ENCODE measurements at regions not wholly inside any gene's neighbourhood (a gene's known extent, or its start where the extent isn't known, plus 50 kb on each side); places are given as distances from the start of the nearest gene placed in this dataset.
"Not testable (repeated sequence)": the region's sequence is repeated elsewhere in the genome, so short reads cannot be mapped to it uniquely, and the experiment has no call there.

DNA sequence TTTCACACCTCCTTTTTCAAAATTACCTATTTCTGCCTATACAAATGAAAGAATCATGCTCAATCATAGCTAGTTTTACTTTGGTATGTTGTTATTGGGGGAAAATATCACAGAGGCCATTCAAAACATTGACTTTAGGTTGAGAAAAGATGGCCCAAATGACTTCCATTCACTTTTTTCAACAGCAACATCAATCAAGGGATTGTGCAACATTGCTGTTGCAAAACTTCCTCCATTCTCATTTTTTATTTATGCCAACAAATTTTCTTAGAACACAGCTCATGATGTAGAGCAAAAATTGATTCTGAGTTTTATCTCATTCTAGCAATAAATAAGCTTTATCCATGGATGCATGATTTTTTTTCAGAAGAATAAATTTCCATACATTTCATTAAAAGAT is 93.6 kb upstream of the RORB start:
- TF ChIP-seq, protein P1, sequence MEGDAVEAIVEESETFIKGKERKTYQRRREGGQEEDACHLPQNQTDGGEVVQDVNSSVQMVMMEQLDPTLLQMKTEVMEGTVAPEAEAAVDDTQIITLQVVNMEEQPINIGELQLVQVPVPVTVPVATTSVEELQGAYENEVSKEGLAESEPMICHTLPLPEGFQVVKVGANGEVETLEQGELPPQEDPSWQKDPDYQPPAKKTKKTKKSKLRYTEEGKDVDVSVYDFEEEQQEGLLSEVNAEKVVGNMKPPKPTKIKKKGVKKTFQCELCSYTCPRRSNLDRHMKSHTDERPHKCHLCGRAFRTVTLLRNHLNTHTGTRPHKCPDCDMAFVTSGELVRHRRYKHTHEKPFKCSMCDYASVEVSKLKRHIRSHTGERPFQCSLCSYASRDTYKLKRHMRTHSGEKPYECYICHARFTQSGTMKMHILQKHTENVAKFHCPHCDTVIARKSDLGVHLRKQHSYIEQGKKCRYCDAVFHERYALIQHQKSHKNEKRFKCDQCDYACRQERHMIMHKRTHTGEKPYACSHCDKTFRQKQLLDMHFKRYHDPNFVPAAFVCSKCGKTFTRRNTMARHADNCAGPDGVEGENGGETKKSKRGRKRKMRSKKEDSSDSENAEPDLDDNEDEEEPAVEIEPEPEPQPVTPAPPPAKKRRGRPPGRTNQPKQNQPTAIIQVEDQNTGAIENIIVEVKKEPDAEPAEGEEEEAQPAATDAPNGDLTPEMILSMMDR (conservative IDR thresholded peaks at IDR 0.05) = no peak
- TF ChIP-seq ZFX (IDR thresholded peaks at IDR 0.05) = no peak
- no peak overlapping the region for H3K27ac ChIP-seq

DNA sequence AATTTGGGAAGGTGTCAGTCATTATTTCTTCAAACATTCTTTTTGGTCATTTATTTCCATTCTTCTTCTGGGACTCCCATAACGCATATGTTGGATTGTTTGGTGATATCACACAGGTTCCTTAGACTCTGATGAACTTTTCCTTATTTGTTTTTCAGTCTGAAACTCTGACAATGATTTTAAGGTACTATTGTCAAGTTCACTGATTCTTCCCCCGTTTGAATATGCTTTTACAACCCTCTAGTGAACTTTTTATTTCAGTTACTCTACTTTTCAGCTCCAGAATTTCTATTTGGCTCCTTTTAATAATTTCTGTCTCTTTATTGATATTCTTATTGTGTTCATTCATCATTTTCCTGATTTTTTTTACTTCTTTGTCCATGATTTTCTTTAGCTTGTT is 92.5 kb upstream of the RORB start:
- TF ChIP-seq, protein P1 (conservative IDR thresholded peaks at IDR 0.05) = no peak
- TF ChIP-seq ZFX (IDR thresholded peaks at IDR 0.05) = no peak
- H3K27ac ChIP-seq = no peak overlapping the region

DNA sequence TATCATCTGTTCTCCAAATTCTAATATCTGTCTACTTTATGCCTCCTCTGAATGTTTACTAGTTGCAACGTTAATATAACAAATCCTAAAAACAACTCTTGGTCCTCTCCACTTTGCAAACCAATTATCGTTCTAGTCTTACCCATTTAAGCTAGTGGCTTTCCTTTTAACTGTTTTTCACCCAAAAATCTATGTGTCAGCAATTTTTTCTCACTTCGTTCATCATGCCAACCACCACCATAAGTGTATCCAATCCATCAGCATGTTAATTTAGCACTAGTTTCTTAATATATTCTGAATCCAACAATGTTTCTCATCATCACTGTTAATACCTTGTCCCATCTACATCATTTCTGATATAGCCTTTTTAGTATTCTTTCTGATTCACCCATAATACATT is 90.0 kb upstream of the RORB start:
- TF ChIP-seq ZFX (IDR thresholded peaks at IDR 0.05) = no peak
- TF ChIP-seq, protein P1 (conservative IDR thresholded peaks at IDR 0.05) = no peak

DNA sequence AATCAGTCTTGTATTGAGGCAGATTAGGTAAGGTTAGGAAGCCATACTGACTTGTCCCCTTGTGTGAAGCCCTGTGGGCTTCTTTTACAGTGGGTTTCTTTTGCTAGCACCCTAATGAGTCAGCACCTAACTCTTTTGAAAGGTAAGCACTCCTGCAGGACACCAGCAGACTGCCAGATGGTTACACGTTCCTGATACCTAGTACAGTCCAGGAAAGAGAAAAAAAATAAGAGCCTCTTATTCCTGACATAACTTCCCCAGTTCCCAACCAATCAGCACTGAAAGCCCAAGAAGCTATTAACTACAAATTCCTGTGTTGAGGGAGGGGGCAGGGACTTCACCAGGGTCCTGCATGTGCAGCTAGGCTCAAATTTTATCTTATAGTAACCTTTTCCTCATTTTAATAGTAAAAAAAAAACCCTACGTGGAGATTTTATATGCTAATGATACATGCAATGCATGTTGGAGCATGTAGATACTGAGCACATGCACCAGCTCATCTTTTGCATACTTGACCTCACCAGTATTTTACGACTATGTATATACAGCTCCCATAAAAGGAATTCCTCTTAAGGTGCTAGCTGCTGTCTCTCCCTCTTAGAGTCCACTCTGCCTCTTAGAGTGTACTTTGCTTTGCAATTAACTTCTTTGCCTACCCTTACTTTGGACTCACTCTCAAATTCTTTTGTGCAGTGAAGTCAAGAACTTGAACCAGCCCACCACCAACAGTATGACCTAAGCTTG is 84.7 kb upstream of the RORB start:
- no peak overlapping the region for H3K27ac ChIP-seq
- TF ChIP-seq, protein P1 (conservative IDR thresholded peaks at IDR 0.05) = no peak
- TF ChIP-seq ZFX (IDR thresholded peaks at IDR 0.05) = no peak

More for the DNA sequence above, 90.0 kb upstream of the RORB start:
- H3K27ac ChIP-seq = no peak overlapping the region

DNA sequence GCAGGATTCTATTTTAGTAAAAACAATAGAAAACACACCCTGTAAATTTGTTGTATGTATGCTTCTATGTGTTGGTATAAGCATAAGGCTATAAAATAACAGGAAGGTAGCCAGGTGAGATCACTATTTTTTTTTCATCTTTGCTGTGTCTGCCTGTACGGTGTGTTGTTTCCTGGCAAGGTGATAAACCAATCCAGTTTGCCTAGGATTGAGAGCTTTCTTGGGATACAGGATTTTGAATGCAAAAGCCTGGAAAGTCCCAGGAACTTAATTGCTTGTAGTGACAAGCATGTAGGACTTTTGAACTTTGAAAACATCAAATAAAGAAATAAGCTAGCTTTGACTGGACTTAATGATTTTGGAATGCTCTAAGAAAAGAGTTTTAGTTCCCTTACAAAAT is 83.3 kb upstream of the RORB start:
- H3K27ac ChIP-seq = no peak overlapping the region
- TF ChIP-seq, protein P1 (conservative IDR thresholded peaks at IDR 0.05) = no peak
- no peak for TF ChIP-seq ZFX (IDR thresholded peaks at IDR 0.05)

DNA sequence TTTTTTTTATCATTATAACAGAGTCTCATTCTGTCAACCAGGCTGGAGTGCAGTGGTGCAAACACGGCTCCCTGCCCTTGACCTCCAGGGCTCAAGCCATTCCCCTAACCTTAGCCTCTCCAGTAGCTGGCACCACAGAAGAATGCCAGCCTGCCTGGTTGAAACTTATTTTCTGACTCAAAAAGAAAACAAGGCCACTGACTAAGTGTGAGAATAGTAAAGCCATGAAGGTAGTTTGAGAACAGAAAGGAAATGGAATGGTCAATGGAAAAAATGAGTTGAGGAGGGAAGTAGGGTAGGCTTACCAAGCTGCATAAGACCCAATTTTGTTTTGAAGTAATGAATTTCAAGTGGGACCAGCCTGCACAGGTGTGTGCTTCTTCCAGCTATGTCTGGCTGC is 82.8 kb upstream of the RORB start:
- no peak for TF ChIP-seq ZFX (IDR thresholded peaks at IDR 0.05)
- TF ChIP-seq, protein P1 (conservative IDR thresholded peaks at IDR 0.05) = no peak
- H3K27ac ChIP-seq = no peak overlapping the region

DNA sequence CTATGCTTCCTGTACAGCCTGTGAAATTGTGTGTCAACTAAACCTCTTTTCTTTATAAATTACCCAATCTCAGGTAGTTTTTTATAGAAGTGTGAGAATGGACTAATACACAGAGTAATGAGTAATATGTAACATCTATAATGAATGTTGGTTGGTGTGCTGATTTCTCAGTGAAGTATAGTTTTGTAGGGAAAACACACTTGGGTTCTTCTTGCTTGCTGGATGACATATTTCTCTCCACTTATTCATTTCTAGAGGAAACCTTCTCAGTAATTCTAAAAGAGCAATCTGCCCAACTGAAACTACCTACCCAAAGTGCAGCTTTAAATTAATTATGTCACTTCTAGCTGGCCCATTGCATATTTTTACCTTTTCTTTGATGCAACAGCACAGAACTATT is 81.1 kb upstream of the RORB start:
- no peak overlapping the region for H3K27ac ChIP-seq
- no peak for TF ChIP-seq ZFX (IDR thresholded peaks at IDR 0.05)
- TF ChIP-seq, protein P1 (conservative IDR thresholded peaks at IDR 0.05) = no peak

DNA sequence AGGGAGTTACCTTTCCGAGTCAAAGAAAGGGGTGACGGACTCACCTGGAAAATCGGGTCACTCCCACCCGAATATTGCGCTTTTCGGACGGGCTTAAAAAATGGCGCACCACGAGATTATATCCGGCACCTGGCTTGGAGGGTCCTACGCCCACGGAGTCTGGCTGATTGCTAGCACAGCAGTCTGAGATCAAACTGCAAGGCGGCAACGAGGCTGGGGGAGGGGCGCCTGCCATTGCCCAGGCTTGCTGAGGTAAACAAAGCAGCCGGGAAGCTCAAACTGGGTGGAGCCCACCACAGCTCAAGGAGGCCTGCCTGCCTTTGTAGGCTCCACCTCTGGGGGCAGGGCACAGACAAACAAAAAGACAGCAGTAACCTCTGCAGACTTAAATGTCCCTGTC is 72.6 kb upstream of the RORB start:
- not testable (repeated sequence) for H3K27ac ChIP-seq

Data from C4-2B (cell line).